ENCODE measurements at regions not wholly inside any gene's neighbourhood (a gene's known extent, or its start where the extent isn't known, plus 50 kb on each side); places are given as distances from the start of the nearest gene placed in this dataset.
A peak's percentile ranks its signal among the peaks of the same experiment; 100 is the strongest.

- no peaks in the 10 kb centered on the region for H3K36me3 ChIP-seq (replicated peaks)
- H3K27me3 ChIP-seq (replicated peaks), result no peaks in the 10 kb centered on the region
- DNase-seq, result no peak
- H3K27ac ChIP-seq, result no peak overlapping the region
- in situ Hi-C loops (cut with HindIII; ENCODE audit: low pct_ligation_motif_present, low sequenced_read_pairs), result no loop called here
- H3K4me3 ChIP-seq (ENCODE audit: low read depth, low read length), result no peak overlapping the region
- no peak for TF ChIP-seq CTCF (IDR thresholded peaks at IDR 0.05; ENCODE audit: low read depth, low read length, missing control alignments)
Observed at GRCh38 chr12:46682148-46682547, 143.6 kb downstream of the SLC38A4 start.

- in situ Hi-C loops (cut with HindIII; ENCODE audit: low pct_ligation_motif_present, low sequenced_read_pairs), result no loop called here
- H3K27me3 ChIP-seq (replicated peaks), result no peaks in the 10 kb centered on the region
- no peak overlapping the region for H3K27ac ChIP-seq
- H3K4me3 ChIP-seq (ENCODE audit: low read depth, low read length), result no peak overlapping the region
- no peak for DNase-seq
- no peak for TF ChIP-seq CTCF (IDR thresholded peaks at IDR 0.05; ENCODE audit: low read depth, low read length, missing control alignments)
- H3K36me3 ChIP-seq (replicated peaks), result no peaks in the 10 kb centered on the region
Observed at GRCh38 chr12:46680506-46680905, 145.3 kb downstream of the SLC38A4 start.

GRCh38 chr12:46679754-46680153 is 146.0 kb downstream of the SLC38A4 start:
- Histone ChIP-seq H3K27ac (no peak overlapping the region), H3K27me3 (replicated peaks) (no peaks in the 10 kb centered on the region), H3K36me3 (replicated peaks) (no peaks in the 10 kb centered on the region), H3K4me3 (ENCODE audit: low read depth, low read length) (no peak overlapping the region)
- no peak for DNase-seq
- TF ChIP-seq CTCF (IDR thresholded peaks at IDR 0.05; ENCODE audit: low read depth, low read length, missing control alignments), result no peak
- in situ Hi-C loops (cut with HindIII; ENCODE audit: low pct_ligation_motif_present, low sequenced_read_pairs), result no loop called here

GRCh38 chr12:46678426-46678825 is 147.4 kb downstream of the SLC38A4 start:
- no peak for TF ChIP-seq CTCF (IDR thresholded peaks at IDR 0.05; ENCODE audit: low read depth, low read length, missing control alignments)
- no peaks in the 10 kb centered on the region for H3K36me3 ChIP-seq (replicated peaks)
- no peak overlapping the region for H3K4me3 ChIP-seq (ENCODE audit: low read depth, low read length)
- H3K27ac ChIP-seq, result no peak overlapping the region
- no peaks in the 10 kb centered on the region for H3K27me3 ChIP-seq (replicated peaks)
- in situ Hi-C loops (cut with HindIII; ENCODE audit: low pct_ligation_motif_present, low sequenced_read_pairs), result no loop called here
- DNase-seq, result no peak

GRCh38 chr12:46677749-46678148 is 148.0 kb downstream of the SLC38A4 start:
- no peaks in the 10 kb centered on the region for H3K36me3 ChIP-seq (replicated peaks)
- no peak overlapping the region for H3K27ac ChIP-seq
- no peak overlapping the region for H3K4me3 ChIP-seq (ENCODE audit: low read depth, low read length)
- in situ Hi-C loops (cut with HindIII; ENCODE audit: low pct_ligation_motif_present, low sequenced_read_pairs), result no loop called here
- peak; percentile 46 for TF ChIP-seq CTCF (IDR thresholded peaks at IDR 0.05; ENCODE audit: low read depth, low read length, missing control alignments)
- H3K27me3 ChIP-seq (replicated peaks), result no peaks in the 10 kb centered on the region
- DNase-seq, result no peak

- Histone ChIP-seq H3K4me3 (ENCODE audit: low read depth, low read length) (no peak overlapping the region), H3K27me3 (replicated peaks) (no peaks in the 10 kb centered on the region), H3K27ac (no peak overlapping the region), H3K36me3 (replicated peaks) (no peaks in the 10 kb centered on the region)
- in situ Hi-C loops (cut with HindIII; ENCODE audit: low pct_ligation_motif_present, low sequenced_read_pairs), result no loop called here
- TF ChIP-seq CTCF (IDR thresholded peaks at IDR 0.05; ENCODE audit: low read depth, low read length, missing control alignments), result no peak
- no peak for DNase-seq
Observed at GRCh38 chr12:46676797-46677520, 148.8 kb downstream of the SLC38A4 start.

Data from brain microvascular endothelial cell (primary cell).